ENCODE measurements at regions not wholly inside any gene's neighbourhood (a gene's known extent, or its start where the extent isn't known, plus 50 kb on each side); places are given as distances from the start of the nearest gene placed in this dataset.
"Not testable (repeated sequence)": the region's sequence is repeated elsewhere in the genome, so short reads cannot be mapped to it uniquely, and the experiment has no call there.

DNA sequence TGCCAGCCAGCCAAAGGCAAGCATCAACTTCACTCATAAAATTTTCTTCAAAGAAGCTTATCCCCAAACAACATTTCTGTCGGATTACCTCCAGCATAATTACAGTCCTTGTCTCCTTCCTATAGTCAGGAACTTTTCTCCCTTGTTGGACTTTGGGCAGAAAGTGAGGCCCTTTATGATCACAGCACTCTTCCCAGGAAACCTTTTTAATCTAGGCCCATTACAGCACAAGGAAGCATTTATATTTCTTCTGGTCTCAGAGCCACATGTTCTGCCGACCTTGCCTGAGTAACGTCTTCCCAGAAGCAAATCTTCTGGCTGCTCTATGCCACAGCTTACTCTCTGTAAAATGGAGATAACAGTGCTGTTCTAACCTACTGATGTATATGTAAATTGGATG is 437.2 kb upstream of the SLC35B3 start:
- Histone ChIP-seq H3K36me3 (ENCODE audit: control insufficient read depth, insufficient read depth, low read length, severe bottlenecking) (no peaks in the 10 kb centered on the region), H3K9ac (ENCODE audit: low read length) (no peak overlapping the region), H3K9me3 (ENCODE audit: control insufficient read depth, low read length) (no peaks in the 10 kb centered on the region), H3K4me1 (ENCODE audit: control insufficient read depth, insufficient read depth, low read length) (no peaks in the 10 kb centered on the region), H3K4me3 (ENCODE audit: low read length) (no peak overlapping the region), H3K27me3 (replicated peaks; ENCODE audit: control insufficient read depth, insufficient read depth, low read length) (no peaks in the 10 kb centered on the region)
- DNase-seq (ENCODE audit: low read depth): no peak

DNA sequence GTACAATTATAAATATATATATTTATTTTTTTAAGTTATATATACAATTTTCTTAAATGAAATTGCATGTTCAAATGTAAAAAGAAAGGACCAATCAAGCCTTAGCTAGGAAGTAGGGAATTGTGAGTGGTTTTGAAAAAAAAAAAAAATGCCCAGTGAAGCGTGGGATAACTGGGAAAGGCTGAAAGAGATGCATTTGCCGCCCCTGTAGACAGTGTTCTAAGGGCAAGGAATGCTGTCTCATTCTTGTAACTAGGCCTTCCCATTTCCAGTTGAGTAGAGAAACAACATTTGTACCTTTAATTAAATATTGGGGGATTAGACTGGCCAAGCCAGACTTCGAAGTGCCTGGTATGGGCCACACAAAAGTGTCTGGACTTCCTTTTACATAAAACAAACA is 430.1 kb upstream of the SLC35B3 start:
- no peaks in the 10 kb centered on the region for H3K9me3 ChIP-seq (ENCODE audit: control insufficient read depth, low read length)
- H3K9ac ChIP-seq (ENCODE audit: low read length): no peak overlapping the region
- no peak for DNase-seq (ENCODE audit: low read depth)
- no peaks in the 10 kb centered on the region for H3K4me1 ChIP-seq (ENCODE audit: control insufficient read depth, insufficient read depth, low read length)
- H3K27me3 ChIP-seq (replicated peaks; ENCODE audit: control insufficient read depth, insufficient read depth, low read length): no peaks in the 10 kb centered on the region
- no peaks in the 10 kb centered on the region for H3K36me3 ChIP-seq (ENCODE audit: control insufficient read depth, insufficient read depth, low read length, severe bottlenecking)
- no peak overlapping the region for H3K4me3 ChIP-seq (ENCODE audit: low read length)

DNA sequence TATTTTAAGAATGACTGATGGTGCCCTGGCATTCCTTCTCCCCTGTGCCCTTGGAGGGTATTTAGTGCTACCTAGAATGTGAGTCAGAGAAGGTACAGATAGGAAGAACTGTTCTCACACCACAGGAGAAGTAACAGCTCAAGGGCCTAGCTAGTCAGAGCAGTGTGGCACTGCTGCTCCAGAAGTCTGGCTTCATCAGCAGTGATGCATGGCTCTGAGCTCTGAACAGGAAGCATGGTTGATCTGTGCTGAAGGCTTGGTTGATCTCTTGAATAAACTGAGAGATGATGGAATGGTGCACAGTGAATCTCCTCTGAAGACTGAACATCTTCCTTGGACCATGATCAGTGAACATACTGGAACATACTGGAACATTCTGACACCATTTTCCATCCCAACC is 425.3 kb upstream of the SLC35B3 start:
- Histone ChIP-seq H3K4me3 (ENCODE audit: low read length) (no peak overlapping the region), H3K27me3 (replicated peaks; ENCODE audit: control insufficient read depth, insufficient read depth, low read length) (no peaks in the 10 kb centered on the region), H3K4me1 (ENCODE audit: control insufficient read depth, insufficient read depth, low read length) (peaks cover 11% of the 10 kb centered on the region), H3K9me3 (ENCODE audit: control insufficient read depth, low read length) (no peaks in the 10 kb centered on the region), H3K9ac (ENCODE audit: low read length) (no peak overlapping the region), H3K36me3 (ENCODE audit: control insufficient read depth, insufficient read depth, low read length, severe bottlenecking) (no peaks in the 10 kb centered on the region)
- peak; percentile 7 for DNase-seq (ENCODE audit: low read depth)

DNA sequence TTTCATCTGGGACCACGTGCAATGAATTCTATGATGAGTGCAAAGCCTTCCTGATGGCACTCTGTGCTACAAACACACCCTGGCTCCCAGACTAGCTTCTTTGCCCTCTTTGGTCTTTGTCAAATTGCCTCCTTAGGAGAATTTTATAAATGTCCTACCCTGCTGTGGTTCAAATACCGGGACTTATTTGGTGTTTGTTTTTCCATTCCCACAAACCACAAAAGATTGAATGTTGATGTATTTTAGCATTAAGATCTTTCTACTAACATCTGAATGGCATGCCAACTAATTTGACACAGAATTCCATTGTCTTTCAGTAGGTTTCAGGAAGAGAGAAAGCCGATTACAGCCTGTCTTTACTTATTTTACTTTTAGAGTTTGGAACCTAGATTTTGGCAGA is 424.2 kb upstream of the SLC35B3 start:
- peak; percentile 78 for DNase-seq (ENCODE audit: low read depth)
- Histone ChIP-seq H3K4me1 (ENCODE audit: control insufficient read depth, insufficient read depth, low read length) (peaks cover 11% of the 10 kb centered on the region), H3K9me3 (ENCODE audit: control insufficient read depth, low read length) (no peaks in the 10 kb centered on the region)

DNA sequence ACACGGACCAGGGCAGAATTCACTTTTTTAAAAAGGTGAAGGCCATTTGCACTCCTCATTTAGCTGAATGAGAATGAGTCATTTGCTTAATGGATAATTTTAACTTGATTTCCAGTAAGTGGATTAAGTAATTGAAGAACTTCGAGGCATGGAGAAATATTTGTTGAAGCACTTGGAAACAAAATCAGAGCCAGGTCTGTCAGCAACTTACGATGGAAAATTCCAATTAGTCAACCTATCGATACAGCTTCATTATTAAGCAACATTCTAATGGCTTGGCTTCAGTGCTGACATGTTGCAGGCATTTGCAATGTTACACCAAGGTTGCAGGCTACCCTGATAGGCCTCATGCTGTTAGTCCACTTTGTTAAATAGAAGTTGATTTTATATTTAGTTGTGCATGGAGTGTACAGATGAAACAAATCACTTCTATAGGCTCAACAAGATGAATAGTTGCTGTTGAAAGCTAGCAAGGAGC is 423.5 kb upstream of the SLC35B3 start:
- Histone ChIP-seq H3K36me3 (ENCODE audit: control insufficient read depth, insufficient read depth, low read length, severe bottlenecking) (no peaks in the 10 kb centered on the region), H3K9ac (ENCODE audit: low read length) (no peak overlapping the region), H3K4me1 (ENCODE audit: control insufficient read depth, insufficient read depth, low read length) (peaks cover 11% of the 10 kb centered on the region), H3K27me3 (replicated peaks; ENCODE audit: control insufficient read depth, insufficient read depth, low read length) (no peaks in the 10 kb centered on the region), H3K9me3 (ENCODE audit: control insufficient read depth, low read length) (no peaks in the 10 kb centered on the region), H3K4me3 (ENCODE audit: low read length) (no peak overlapping the region)
- peak; percentile 22 for DNase-seq (ENCODE audit: low read depth)

More for the DNA sequence above, 424.2 kb upstream of the SLC35B3 start:
- Histone ChIP-seq H3K27me3 (replicated peaks; ENCODE audit: control insufficient read depth, insufficient read depth, low read length) (no peaks in the 10 kb centered on the region), H3K36me3 (ENCODE audit: control insufficient read depth, insufficient read depth, low read length, severe bottlenecking) (no peaks in the 10 kb centered on the region), H3K9ac (ENCODE audit: low read length) (no peak overlapping the region), H3K4me3 (ENCODE audit: low read length) (no peak overlapping the region)

DNA sequence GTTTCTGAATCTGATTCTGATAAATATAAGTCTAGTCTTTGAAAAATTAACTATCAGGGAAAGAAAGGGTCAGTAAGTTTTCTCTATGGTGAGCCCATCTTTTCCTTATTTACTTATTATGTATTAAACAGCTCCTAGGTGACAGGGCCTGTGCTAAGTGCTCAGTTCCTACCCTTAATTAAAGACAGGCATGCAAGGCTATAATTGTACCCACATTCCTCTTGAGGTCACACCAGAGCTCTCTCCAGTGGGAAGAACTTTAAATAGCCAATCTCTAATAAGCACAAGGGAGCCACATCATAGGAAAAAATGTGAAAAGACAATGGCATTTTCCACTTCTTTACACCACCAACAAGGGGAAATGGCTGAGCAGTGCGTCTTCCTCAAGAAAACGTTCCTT is 421.8 kb upstream of the SLC35B3 start:
- H3K9me3 ChIP-seq (ENCODE audit: control insufficient read depth, low read length): no peaks in the 10 kb centered on the region
- DNase-seq (ENCODE audit: low read depth): no peak
- no peaks in the 10 kb centered on the region for H3K27me3 ChIP-seq (replicated peaks; ENCODE audit: control insufficient read depth, insufficient read depth, low read length)
- H3K9ac ChIP-seq (ENCODE audit: low read length): no peak overlapping the region
- H3K36me3 ChIP-seq (ENCODE audit: control insufficient read depth, insufficient read depth, low read length, severe bottlenecking): no peaks in the 10 kb centered on the region
- peaks cover 12% of the 10 kb centered on the region for H3K4me1 ChIP-seq (ENCODE audit: control insufficient read depth, insufficient read depth, low read length)
- no peak overlapping the region for H3K4me3 ChIP-seq (ENCODE audit: low read length)

DNA sequence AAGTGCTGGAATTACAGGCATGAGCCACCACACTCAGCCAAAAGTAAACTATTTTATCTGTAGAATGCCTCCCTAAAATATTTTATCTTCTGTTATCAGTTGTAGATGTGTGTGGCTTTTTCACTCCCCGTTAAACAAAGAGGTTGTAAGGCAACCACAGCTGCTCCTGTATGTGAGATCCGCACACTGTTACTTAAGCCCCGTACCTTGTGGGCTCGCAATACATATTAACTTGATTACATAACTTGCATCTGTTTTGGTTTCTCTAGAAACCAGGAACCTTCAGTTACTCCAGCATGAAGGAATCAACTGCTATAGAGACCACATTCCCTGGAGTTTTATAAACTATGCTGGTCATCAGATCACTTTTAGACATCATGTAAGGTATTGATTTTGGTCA is 420.1 kb upstream of the SLC35B3 start:
- H3K4me1 ChIP-seq (ENCODE audit: control insufficient read depth, insufficient read depth, low read length): peaks cover 17% of the 10 kb centered on the region
- no peak for DNase-seq (ENCODE audit: low read depth)
- no peaks in the 10 kb centered on the region for H3K36me3 ChIP-seq (ENCODE audit: control insufficient read depth, insufficient read depth, low read length, severe bottlenecking)
- no peak overlapping the region for H3K4me3 ChIP-seq (ENCODE audit: low read length)
- no peaks in the 10 kb centered on the region for H3K9me3 ChIP-seq (ENCODE audit: control insufficient read depth, low read length)
- H3K27me3 ChIP-seq (replicated peaks; ENCODE audit: control insufficient read depth, insufficient read depth, low read length): no peaks in the 10 kb centered on the region
- no peak overlapping the region for H3K9ac ChIP-seq (ENCODE audit: low read length)

DNA sequence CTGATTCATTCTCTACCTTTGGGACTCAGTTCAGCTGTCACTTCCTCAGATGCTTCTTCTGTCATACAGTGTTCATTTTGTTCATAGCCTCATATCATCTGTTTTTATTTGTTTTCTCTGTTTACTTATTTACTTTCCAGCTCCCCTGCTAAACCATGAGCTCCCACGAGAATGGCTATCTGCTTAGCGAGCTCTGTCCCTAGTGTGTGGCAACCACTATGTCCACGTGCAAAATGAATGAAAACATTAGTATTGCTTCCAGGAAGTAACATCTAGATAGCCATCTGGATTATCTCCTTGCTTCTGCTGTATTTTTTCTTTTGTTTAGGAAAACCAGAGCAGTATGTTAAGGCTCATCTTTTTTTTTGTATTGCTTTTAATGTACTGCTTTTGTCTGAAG is 417.0 kb upstream of the SLC35B3 start:
- H3K4me1 ChIP-seq (ENCODE audit: control insufficient read depth, insufficient read depth, low read length): peaks cover 6% of the 10 kb centered on the region
- no peaks in the 10 kb centered on the region for H3K9me3 ChIP-seq (ENCODE audit: control insufficient read depth, low read length)
- H3K4me3 ChIP-seq (ENCODE audit: low read length): no peak overlapping the region
- no peaks in the 10 kb centered on the region for H3K36me3 ChIP-seq (ENCODE audit: control insufficient read depth, insufficient read depth, low read length, severe bottlenecking)
- no peak for DNase-seq (ENCODE audit: low read depth)
- H3K9ac ChIP-seq (ENCODE audit: low read length): no peak overlapping the region
- no peaks in the 10 kb centered on the region for H3K27me3 ChIP-seq (replicated peaks; ENCODE audit: control insufficient read depth, insufficient read depth, low read length)

DNA sequence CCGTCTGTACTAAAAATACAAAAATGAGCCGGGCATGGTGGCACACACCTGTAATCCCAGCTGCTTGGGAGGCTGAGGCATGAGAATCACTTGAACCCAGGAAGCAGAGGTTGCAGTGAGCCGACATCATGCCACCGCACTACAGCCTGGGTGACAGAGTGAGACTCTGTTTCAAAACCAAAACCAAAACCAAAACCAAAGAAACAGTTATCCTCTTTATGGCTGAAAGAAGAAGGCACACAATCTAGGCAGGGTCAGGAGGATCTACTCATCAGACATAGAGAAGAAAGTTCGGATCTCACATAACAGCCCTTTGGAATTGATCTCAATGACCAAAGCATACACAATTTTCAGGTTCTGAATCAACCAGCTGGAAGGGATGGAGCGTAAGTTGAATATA is 411.3 kb upstream of the SLC35B3 start:
- H3K36me3 ChIP-seq (ENCODE audit: control insufficient read depth, insufficient read depth, low read length, severe bottlenecking); H3K9me3 ChIP-seq (ENCODE audit: control insufficient read depth, low read length); H3K27me3 ChIP-seq (replicated peaks; ENCODE audit: control insufficient read depth, insufficient read depth, low read length); H3K4me1 ChIP-seq (ENCODE audit: control insufficient read depth, insufficient read depth, low read length); H3K4me3 ChIP-seq (ENCODE audit: low read length); DNase-seq (ENCODE audit: low read depth); H3K9ac ChIP-seq (ENCODE audit: low read length): not testable (repeated sequence)

DNA sequence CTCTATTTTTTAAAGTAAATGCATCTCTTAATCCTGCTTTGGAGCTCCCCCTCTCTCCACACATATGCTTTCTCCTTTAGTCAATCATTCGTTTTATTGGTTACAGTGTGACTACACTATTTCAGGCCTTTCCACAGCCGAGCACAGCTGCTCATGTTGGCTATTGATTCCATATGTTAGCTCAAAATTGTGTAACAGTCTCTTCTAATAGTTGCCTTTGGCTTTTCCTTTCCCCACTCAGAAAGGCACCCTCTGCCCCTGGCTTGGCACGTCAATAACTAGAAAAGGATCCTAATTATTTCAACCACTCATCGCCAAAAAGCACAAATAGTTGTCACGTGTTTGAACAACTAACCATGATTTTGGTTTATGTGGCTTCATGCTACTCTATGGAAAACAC is 410.3 kb upstream of the SLC35B3 start:
- peak; percentile 36 for DNase-seq (ENCODE audit: low read depth)
- Histone ChIP-seq H3K9me3 (ENCODE audit: control insufficient read depth, low read length) (peaks cover 3% of the 10 kb centered on the region), H3K9ac (ENCODE audit: low read length) (no peak overlapping the region), H3K27me3 (replicated peaks; ENCODE audit: control insufficient read depth, insufficient read depth, low read length) (no peaks in the 10 kb centered on the region), H3K4me3 (ENCODE audit: low read length) (no peak overlapping the region), H3K36me3 (ENCODE audit: control insufficient read depth, insufficient read depth, low read length, severe bottlenecking) (no peaks in the 10 kb centered on the region), H3K4me1 (ENCODE audit: control insufficient read depth, insufficient read depth, low read length) (no peaks in the 10 kb centered on the region)

DNA sequence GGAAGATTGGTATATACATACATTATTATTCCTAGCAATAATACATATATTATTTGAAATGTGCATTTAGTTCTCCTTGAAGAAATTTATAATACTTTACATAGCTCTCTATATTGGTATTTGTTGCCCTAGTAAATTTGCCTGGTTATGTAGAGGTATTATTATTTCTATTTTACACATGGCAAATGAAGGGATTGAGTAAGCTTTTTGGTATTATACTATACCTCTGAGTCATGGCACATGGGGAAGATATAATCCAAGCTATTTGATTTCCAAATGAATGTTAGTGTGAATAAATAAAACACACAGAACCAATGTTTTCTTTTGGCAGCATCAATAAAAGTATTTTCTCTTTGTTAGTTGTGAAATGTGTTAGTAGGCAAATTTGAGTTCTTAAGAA is 409.6 kb upstream of the SLC35B3 start:
- Histone ChIP-seq H3K4me3 (ENCODE audit: low read length) (no peak overlapping the region), H3K36me3 (ENCODE audit: control insufficient read depth, insufficient read depth, low read length, severe bottlenecking) (no peaks in the 10 kb centered on the region), H3K4me1 (ENCODE audit: control insufficient read depth, insufficient read depth, low read length) (no peaks in the 10 kb centered on the region), H3K27me3 (replicated peaks; ENCODE audit: control insufficient read depth, insufficient read depth, low read length) (no peaks in the 10 kb centered on the region), H3K9me3 (ENCODE audit: control insufficient read depth, low read length) (peaks cover 3% of the 10 kb centered on the region), H3K9ac (ENCODE audit: low read length) (no peak overlapping the region)
- DNase-seq (ENCODE audit: low read depth): peak; percentile 22

DNA sequence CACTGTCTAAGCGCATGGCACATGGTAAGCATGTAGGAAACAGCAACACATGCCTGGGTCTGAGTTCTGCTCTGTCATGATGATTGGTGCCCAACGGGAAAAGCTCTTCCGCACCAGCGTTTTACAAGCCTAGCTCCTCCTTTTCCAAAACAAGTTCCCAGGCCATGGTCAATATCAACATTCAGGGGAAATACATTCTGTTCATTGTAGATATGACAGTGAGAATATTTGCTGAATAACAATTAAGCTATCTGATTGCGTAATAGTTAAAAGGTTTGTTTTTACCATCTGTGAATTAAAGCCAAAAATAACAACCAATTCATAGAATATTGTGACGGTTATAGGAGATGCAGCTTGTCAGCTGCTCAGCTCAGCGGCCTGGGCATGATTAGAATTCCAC is 404.3 kb upstream of the SLC35B3 start:
- Histone ChIP-seq H3K27me3 (replicated peaks; ENCODE audit: control insufficient read depth, insufficient read depth, low read length) (no peaks in the 10 kb centered on the region), H3K4me1 (ENCODE audit: control insufficient read depth, insufficient read depth, low read length) (no peaks in the 10 kb centered on the region), H3K4me3 (ENCODE audit: low read length) (no peak overlapping the region), H3K36me3 (ENCODE audit: control insufficient read depth, insufficient read depth, low read length, severe bottlenecking) (no peaks in the 10 kb centered on the region), H3K9ac (ENCODE audit: low read length) (no peak overlapping the region), H3K9me3 (ENCODE audit: control insufficient read depth, low read length) (no peaks in the 10 kb centered on the region)
- no peak for DNase-seq (ENCODE audit: low read depth)
